GM19238 (cell line): ENCODE measurements at regions not wholly inside any gene's neighbourhood (a gene's known extent, or its start where the extent isn't known, plus 50 kb on each side); places are given as distances from the start of the nearest gene placed in this dataset.
"Not testable (repeated sequence)": the region's sequence is repeated elsewhere in the genome, so short reads cannot be mapped to it uniquely, and the experiment has no call there.

ENCODE experiments used
- DNase-seq: peaks from one replicate; pipeline ENCODE4 v3.0.0; 2011; ENCODE audit warnings: low spot score; ENCODE audit not compliant: insufficient read length

GRCh38 chr5:108590799-108591198, 156.9 kb upstream of the FER start:
- no peak for DNase-seq

GRCh38 chr5:108588323-108588722, 159.4 kb upstream of the FER start:
- DNase-seq = no peak

DNA sequence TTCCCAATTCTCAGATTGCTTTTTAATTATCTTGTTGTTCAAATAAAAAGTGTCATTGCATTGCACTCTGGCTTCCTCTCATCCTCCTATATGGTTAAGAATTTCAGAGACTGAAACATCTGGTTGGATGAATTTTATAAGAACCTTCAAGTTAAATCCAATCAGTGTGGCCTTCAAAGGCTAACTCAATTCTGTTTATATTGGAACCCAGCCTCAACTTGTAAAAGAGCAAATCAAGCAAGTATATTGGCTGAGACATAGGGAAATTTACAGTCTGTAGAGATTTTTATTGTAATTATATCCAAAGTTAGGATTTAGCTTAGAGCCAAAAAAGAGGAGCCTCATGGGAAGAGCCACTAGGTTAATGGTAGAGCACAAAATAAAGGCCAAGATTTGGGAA, 159.9 kb upstream of the FER start:
- DNase-seq = no peak

DNA sequence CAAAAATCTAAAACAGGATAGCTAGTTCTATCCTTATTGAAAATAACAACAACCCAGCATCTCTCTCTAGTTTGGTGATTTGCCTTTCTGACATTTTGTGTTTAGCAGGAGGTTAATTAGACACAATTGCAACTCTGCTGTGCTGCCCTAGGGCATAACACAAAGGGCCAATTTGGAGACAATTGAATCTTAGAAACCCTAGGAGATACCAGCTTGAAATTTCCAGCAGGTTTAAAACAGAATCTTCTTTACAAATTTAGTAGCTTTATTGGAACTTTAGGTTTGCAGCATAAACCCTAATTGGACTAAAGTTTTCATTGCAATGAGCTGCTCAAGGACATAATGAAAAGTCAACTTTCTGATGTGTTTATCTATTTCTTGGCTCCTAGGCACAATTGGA, 166.7 kb upstream of the FER start:
- no peak for DNase-seq

GRCh38 chr5:108579236-108579635, 168.5 kb upstream of the FER start:
- no peak for DNase-seq

GRCh38 chr5:108578791-108579190, 168.9 kb upstream of the FER start:
- DNase-seq = no peak

DNA sequence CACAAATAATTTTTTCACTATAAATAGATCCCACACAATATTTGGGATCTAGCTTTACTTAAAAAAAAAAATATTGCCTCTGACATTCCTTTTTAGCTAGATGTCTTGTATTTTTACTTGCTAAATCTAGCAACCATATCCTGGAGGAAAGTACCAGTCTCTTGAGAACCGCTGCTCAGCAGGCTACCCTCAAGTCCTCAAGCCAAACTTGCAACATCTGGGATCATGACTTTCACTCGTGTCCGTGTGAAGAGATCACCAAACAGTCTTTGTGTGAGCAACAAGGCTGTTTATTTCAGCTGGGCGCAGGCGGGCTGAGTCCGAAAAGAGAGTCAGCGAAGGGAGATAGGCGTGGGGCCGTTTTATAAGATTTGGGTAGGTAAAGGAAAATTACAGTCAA, 180.3 kb upstream of the FER start:
- DNase-seq = no peak

DNA sequence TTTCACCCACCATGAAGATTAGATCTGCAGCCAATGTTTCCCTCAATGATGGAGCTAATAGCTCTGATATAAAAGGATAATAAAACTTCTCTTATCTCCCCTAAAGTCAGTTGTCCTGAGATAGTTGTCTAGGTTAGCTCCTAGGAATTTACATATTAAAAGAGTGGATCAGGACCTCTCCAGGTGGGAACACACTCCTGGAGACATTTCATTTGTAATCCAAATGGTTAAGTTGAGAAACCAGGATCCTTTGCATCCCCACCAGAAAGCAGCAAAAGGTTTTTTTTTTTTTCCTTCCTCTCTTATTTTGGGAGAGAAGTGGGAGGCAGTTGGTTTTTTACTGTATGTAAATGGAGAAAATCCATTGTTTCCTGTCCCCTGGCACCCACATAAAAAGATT, 182.5 kb upstream of the FBXL17 start:
- no peak for DNase-seq

DNA sequence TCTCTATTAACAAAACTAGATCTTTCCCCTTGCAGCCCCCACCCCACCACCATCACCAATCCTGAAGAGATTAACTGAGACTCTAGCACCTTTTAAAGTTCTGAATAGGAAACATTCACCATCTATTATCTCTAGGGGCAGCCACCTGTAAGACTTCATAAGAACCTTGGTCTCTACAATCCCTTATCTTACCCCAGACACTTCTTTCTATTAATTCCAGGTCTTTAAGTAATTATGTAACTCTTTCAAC, 180.2 kb upstream of the FBXL17 start:
- no peak for DNase-seq

- DNase-seq = no peak
Observed at GRCh38 chr5:108561416-108562204, 179.7 kb upstream of the FBXL17 start.

DNA sequence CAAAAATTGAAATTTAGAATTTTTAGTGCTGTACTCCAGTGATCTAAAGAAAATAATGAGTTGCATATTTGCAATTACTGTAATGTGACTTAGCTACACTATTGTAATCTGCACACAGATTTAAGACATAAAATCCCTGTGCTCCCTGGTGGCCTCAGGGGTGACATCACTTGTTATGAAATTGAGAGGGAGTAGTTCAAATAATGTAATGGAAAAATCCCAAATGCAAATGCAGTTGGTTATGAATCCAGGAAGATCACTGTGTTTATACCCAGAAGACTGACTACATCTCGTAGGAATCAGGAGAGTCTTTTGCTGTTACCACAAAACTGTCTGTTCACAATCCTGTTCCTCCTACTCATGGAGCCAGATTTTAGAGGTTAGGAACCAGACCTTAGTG, 178.7 kb upstream of the FBXL17 start:
- DNase-seq = no peak

DNA sequence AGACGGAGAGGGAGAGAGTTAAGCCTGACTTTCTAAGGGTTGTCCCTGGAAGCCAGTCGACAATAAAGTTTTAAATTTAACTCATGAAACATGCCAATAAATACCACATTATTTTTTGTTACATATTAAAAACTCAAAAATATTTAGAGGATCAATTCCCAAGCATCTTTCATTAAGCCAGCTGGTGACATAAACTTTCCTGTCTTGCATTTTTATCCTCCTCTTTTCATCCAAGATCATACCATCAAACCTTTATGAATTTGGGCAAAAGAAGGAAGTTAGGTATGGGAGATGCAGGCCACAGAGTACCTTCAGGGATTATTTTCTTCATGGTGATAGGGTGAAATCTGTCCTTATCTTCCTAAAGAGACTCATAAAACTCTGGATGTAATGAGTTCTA, 178.3 kb upstream of the FBXL17 start:
- DNase-seq = no peak

GRCh38 chr5:108558840-108559239, 176.9 kb upstream of the FBXL17 start:
- DNase-seq = not testable (repeated sequence)

GRCh38 chr5:108558142-108558541, 176.2 kb upstream of the FBXL17 start:
- DNase-seq = not testable (repeated sequence)

DNA sequence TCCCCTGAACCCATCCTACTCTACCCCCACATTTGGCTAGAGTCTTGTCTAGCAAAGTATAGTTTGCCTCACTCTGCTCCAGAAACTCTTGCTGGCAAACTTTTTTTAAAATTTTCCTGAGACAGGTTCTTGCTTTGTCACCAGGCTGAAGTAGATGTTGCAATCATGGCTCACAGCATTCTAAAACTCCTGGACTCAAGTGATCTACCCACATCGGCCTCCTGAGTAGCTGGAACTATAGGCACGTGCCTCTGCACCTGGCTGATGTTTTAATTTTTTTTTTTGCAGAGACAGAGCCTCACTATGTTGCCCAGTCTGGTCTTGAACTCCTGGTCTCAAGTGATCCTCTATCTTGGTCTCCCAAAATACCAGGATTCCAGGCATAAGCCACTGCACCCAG, 175.8 kb upstream of the FBXL17 start:
- no peak for DNase-seq

- no peak for DNase-seq
Observed at GRCh38 chr5:108556441-108557145, 174.7 kb upstream of the FBXL17 start.

GRCh38 chr5:108548684-108549596, 167.0 kb upstream of the FBXL17 start:
- no peak for DNase-seq

GRCh38 chr5:108546939-108547338, 165.0 kb upstream of the FBXL17 start:
- DNase-seq = no peak

DNA sequence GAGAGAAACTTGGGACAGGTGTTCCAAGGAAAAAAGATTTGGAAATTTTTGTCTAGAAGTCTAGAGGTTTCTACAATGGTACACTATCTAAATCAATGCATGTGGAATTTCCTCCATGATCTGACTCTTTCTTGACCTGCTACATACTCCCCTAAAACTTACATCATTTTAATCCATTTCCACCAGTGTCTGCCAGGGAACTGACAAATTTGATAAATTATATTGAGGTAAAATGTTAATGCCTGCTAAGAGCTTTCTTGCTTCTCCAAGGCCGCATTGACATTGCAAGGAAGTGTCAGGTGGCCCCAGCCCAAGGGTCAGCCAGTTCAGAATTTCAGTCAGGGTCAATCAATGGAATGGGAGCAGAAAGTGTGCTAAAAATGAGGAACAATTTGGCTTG, 163.4 kb upstream of the FBXL17 start:
- no peak for DNase-seq

DNA sequence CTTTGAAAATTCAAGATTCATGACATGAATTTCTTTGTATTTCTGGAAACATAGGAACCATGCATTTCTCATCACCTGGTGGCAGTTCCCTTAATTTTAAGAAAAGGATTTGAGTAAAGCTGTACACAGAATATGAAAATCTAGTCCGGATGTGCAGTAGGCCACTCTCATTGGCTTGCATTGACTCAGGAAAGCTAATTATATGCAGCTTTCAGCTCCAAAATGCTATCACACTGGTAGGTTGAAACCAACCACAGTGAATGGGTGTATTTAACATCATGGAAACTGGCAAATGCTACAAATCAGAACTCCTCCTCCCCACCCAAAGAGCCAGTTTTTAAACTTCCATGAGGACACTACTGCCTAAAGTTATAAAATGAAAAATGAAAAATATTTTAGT, 161.6 kb upstream of the FBXL17 start:
- no peak for DNase-seq

- no peak for DNase-seq
Observed at GRCh38 chr5:108541836-108542235, 159.9 kb upstream of the FBXL17 start.

GRCh38 chr5:108536321-108536720, 154.4 kb upstream of the FBXL17 start:
- DNase-seq = no peak
